ENCODE measurements at regions not wholly inside any gene's neighbourhood (a gene's known extent, or its start where the extent isn't known, plus 50 kb on each side); places are given as distances from the start of the nearest gene placed in this dataset.
"Not testable (repeated sequence)": the region's sequence is repeated elsewhere in the genome, so short reads cannot be mapped to it uniquely, and the experiment has no call there.

- no peak for ATAC-seq
- no peak for TF ChIP-seq CTCF (IDR thresholded peaks at IDR 0.05)
- H3K27me3 Mint-ChIP-seq (ENCODE audit: low read depth in 2 of 2) = no peaks in the 10 kb centered on the region
- H3K27ac Mint-ChIP-seq = no peak overlapping the region
- H3K36me3 Mint-ChIP-seq = peaks cover 5% of the 10 kb centered on the region
- H3K4me1 ChIP-seq (ENCODE audit: control insufficient read depth, insufficient read depth, low read length) = no peaks in the 10 kb centered on the region
- intact Hi-C loops (cut with micrococcal nuclease) = no loop called here
- no peaks in the 10 kb centered on the region for H3K4me1 Mint-ChIP-seq
- no peak for DNase-seq
- H3K9me3 Mint-ChIP-seq = peaks cover 13 to 15% of the 10 kb centered on the region in 2 donors
- H3K9me3 ChIP-seq (ENCODE audit: control insufficient read depth, insufficient read depth, low read length) = no peaks in the 10 kb centered on the region
- WGBS (ENCODE audit: insufficient coverage) = 77% methylated on average over 2 of the region's 3 CpGs
- no peaks in the 10 kb centered on the region for H3K36me3 ChIP-seq (ENCODE audit: control insufficient read depth, insufficient read depth, low read length)
- H3K27me3 ChIP-seq (ENCODE audit: control insufficient read depth, insufficient read depth, low read length) = no peaks in the 10 kb centered on the region
- H3K4me3 Mint-ChIP-seq = no peak overlapping the region
- no peak overlapping the region for H3K27ac ChIP-seq (ENCODE audit: low read length)
- no peak overlapping the region for H3K4me3 ChIP-seq (ENCODE audit: low read length)
These were observed 556.5 kb upstream of the SEMA6A start for GRCh38 chr5:117131048-117131679.

- no peak for ATAC-seq
- Mint-ChIP-seq H3K36me3 (peaks cover 9% of the 10 kb centered on the region), H3K4me3 (no peak overlapping the region), H3K27me3 (ENCODE audit: low read depth in 2 of 2) (no peaks in the 10 kb centered on the region), H3K4me1 (no peaks in the 10 kb centered on the region), H3K27ac (no peak overlapping the region), H3K9me3 (peaks cover 11 to 18% of the 10 kb centered on the region in 2 donors)
- Histone ChIP-seq H3K4me3 (ENCODE audit: low read length) (no peak overlapping the region), H3K27me3 (ENCODE audit: control insufficient read depth, insufficient read depth, low read length) (no peaks in the 10 kb centered on the region), H3K36me3 (ENCODE audit: control insufficient read depth, insufficient read depth, low read length) (no peaks in the 10 kb centered on the region), H3K4me1 (ENCODE audit: control insufficient read depth, insufficient read depth, low read length) (no peaks in the 10 kb centered on the region), H3K9me3 (ENCODE audit: control insufficient read depth, insufficient read depth, low read length) (peaks cover 6% of the 10 kb centered on the region), H3K27ac (ENCODE audit: low read length) (no peak overlapping the region)
- no peak for DNase-seq
- intact Hi-C loops (cut with micrococcal nuclease) = no loop called here
- TF ChIP-seq CTCF (IDR thresholded peaks at IDR 0.05) = no peak
- WGBS (ENCODE audit: insufficient coverage) = 94% methylated on average over 1 of the region's 1 CpG
These were observed 543.9 kb upstream of the SEMA6A start for GRCh38 chr5:117118499-117118898.

GRCh38 chr5:117117314-117117713 lies 542.7 kb upstream of the SEMA6A start:
- H3K27me3 Mint-ChIP-seq (ENCODE audit: low read depth in 2 of 2); H3K27ac Mint-ChIP-seq; H3K36me3 ChIP-seq (ENCODE audit: control insufficient read depth, insufficient read depth, low read length); intact Hi-C loops (cut with micrococcal nuclease); H3K27me3 ChIP-seq (ENCODE audit: control insufficient read depth, insufficient read depth, low read length); H3K27ac ChIP-seq (ENCODE audit: low read length); H3K4me3 ChIP-seq (ENCODE audit: low read length); H3K4me1 Mint-ChIP-seq; H3K36me3 Mint-ChIP-seq; H3K9me3 ChIP-seq (ENCODE audit: control insufficient read depth, insufficient read depth, low read length); H3K4me3 Mint-ChIP-seq; ATAC-seq; DNase-seq; H3K4me1 ChIP-seq (ENCODE audit: control insufficient read depth, insufficient read depth, low read length): not testable (repeated sequence)
- H3K9me3 Mint-ChIP-seq = peaks cover 8 to 14% of the 10 kb centered on the region in 2 donors
- WGBS (ENCODE audit: insufficient coverage) = 74% methylated on average over 6 of the region's 6 CpGs

- H3K27me3 Mint-ChIP-seq (ENCODE audit: low read depth in 2 of 2) = no peaks in the 10 kb centered on the region
- DNase-seq (no peak), ATAC-seq (no peak)
- peaks cover 12 to 25% of the 10 kb centered on the region in 2 donors for H3K9me3 Mint-ChIP-seq
- no peak for TF ChIP-seq CTCF (IDR thresholded peaks at IDR 0.05)
- H3K36me3 Mint-ChIP-seq = no peaks in the 10 kb centered on the region
- 88% methylated on average over 1 of the region's 2 CpGs for WGBS (ENCODE audit: insufficient coverage)
- Histone ChIP-seq H3K4me1 (ENCODE audit: control insufficient read depth, insufficient read depth, low read length) (no peaks in the 10 kb centered on the region), H3K27me3 (ENCODE audit: control insufficient read depth, insufficient read depth, low read length) (no peaks in the 10 kb centered on the region), H3K9me3 (ENCODE audit: control insufficient read depth, insufficient read depth, low read length) (no peaks in the 10 kb centered on the region), H3K4me3 (ENCODE audit: low read length) (no peak overlapping the region), H3K27ac (ENCODE audit: low read length) (no peak overlapping the region), H3K36me3 (ENCODE audit: control insufficient read depth, insufficient read depth, low read length) (no peaks in the 10 kb centered on the region)
- no peak overlapping the region for H3K4me3 Mint-ChIP-seq
- no peaks in the 10 kb centered on the region for H3K4me1 Mint-ChIP-seq
- intact Hi-C loops (cut with micrococcal nuclease) = no loop called here
- H3K27ac Mint-ChIP-seq = no peak overlapping the region
These were observed 535.9 kb upstream of the SEMA6A start for GRCh38 chr5:117110548-117110947.
